NCI-H1436 (cell line): ENCODE measurements at regions not wholly inside any gene's neighbourhood (a gene's known extent, or its start where the extent isn't known, plus 50 kb on each side); places are given as distances from the start of the nearest gene placed in this dataset.

Experiments
- DNase-seq: peaks from one replicate; lab custom pipeline; 2025; lab: John Stamatoyannopoulos, UW

- DNase-seq, result no peak
These were observed 127.6 kb upstream of the MID1 start for GRCh38 chrX:10747975-10748374.

GRCh38 chrX:10749113-10749512 lies 128.7 kb upstream of the MID1 start:
- DNase-seq, result no peak

- no peak for DNase-seq
These were observed 130.2 kb upstream of the MID1 start for GRCh38 chrX:10750581-10750980.

DNA sequence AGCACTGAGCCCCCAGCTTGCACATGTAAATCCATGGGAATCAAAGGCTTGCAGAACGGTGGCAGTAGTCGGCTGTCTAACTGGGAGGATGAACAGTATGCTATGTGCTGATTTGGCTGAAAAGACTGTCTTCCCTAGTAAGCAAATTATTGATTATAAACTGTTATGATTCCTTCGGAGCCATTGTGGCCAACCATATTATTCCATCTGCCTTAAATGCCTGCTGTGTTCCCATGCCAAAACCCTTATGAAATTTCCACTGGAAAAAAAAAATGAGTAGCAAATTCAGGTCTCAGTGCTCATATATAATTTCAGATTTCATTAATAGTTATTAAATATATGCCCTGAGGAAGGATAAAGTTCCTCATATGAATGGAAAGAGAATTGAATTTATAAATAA lies 132.7 kb upstream of the MID1 start:
- no peak for DNase-seq

- DNase-seq, result no peak
These were observed 134.1 kb upstream of the MID1 start for GRCh38 chrX:10754445-10754844.

- DNase-seq, result no peak
These were observed 135.3 kb upstream of the MID1 start for GRCh38 chrX:10755439-10756334.

- DNase-seq, result no peak
These were observed 136.1 kb upstream of the MID1 start for GRCh38 chrX:10756441-10756840.

GRCh38 chrX:10759141-10759799 lies 138.9 kb upstream of the MID1 start:
- DNase-seq, result no peak

DNA sequence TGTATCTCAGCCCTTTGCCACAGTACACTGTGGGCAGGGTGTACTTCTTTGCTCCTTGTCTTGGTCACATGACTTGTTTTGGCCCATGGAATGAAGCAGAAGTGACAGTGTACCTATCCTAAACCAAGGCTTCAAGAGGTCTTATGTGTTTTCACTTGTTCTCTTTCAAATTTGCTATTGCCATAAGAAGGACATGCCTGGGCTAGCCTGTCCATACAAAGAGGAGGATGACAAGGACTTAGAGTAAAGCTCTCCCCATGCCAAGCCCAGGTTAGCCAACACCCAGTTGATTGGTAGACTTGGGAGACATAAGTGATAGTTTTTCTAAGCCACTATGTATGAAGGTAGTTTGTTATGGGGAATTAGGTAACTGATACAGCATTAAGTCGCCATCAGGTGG lies 141.1 kb upstream of the MID1 start:
- DNase-seq, result no peak

DNA sequence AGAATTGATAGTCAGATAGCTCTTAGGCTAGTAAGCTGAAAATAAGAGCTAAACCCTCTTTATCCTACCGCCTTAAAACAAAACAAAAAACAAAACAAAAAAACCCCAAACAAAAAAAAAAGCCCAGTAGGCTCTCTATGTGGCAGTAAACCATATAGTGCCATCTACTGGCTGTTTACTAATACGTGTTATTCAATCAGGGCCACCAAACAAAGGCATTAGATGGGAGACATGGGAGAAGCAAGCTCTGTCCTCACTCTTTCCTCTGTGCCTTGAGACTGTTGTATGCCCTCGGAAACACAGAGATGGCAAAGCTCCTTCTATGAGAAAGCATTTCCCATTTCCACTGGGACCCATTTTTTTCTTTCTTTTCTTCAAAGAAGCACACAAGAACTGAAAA lies 148.8 kb upstream of the MID1 start:
- DNase-seq, result peak; percentile 45

DNA sequence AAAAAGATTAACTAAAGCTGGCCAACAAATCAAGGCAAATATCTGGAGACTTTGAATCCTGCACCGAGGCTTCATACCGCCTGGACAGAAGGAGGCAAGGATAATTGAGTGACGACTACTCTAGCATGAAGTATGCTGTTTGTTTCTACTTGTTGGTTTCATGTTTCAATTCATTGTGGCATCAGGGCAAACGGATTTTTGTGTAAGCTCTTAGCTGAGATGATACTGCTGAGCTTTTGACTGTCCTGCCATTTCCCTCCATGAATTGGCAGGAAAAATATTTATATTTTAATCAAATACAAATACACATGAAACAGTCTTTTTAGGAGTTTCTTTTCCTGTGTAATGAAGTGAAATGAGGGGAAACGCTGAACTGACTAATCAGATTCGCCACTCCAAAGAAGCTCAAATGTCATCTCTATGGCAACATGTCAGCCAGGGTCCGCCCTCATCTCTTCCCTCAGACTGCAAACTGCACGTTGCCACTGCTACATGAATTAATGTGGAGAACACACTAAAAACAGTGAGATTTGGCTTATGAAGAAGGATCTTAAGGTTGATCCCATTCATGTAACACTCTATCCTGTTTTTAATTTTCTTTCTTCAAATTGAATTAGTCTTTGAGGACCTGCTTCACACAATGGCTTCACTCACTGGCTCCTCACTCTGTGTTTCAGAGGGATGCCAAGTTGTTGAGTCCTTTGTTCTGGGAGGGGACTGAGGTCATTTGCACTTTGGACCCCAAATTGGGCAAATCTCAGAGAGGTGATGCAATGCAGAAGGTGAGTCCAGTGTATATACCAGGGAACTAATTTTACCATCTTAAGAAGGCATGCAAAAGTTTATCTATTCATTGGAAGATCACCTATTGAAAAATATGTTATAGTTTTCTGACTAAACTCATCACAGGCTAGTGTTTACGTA lies 149.6 kb upstream of the MID1 start:
- DNase-seq, result peak; percentile 37

GRCh38 chrX:10773318-10773717 lies 152.9 kb upstream of the MID1 start:
- no peak for DNase-seq

DNA sequence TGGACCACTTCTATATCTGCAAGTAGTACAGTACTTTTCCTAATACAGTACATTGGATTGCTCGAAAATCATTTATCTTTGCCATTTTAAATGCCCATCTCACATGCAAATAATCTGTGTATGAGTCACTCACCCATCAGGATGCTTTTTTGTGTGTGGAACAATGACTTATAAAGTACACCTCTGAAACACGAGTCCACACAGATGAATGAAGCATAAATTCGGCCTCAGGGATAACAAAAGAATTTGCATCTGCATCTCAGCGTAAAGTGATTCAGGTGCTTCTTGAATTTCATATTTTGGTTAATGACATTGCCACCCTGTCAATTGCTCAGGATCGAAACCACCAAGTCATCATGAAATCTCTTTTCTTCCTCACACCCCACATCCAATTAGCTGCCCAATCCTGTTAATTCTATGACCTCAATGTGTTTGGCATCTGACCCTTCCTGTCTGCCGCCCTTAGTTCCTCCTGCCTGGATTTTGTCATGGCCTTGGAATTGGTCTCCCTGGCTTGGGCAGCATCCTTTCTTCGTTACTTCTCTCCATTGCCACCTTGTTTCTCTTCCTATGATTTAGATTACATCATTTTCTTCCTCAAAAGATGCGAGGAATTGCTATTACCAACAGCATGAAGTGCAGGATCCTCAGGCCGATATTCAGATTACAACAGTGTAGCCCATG lies 161.6 kb upstream of the MID1 start:
- peak; percentile 23 for DNase-seq

DNA sequence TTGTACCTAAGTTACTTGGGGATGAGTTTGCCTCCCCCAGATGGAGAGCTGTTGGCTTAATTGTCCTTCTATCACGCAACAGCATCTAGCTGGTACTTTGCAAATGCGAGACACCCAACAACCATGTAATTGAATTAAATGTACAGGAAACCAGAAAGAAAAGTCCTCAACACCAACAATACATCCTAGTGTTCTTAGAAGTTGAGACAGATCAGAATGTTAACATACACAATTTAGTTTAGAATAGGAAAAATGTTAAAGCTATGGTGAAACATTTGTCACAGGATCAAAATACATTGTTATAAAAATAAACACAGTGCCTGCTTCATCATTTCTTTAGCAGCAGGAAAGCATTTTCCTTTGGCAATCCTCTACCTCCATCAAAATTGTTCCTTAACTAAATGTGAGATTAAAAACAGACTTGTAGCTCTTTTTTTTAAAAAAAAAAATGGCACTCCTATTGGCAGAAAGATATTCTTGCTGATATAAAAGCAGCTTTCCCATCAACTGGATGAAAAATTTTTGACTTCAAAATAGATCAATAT lies 163.1 kb upstream of the MID1 start:
- DNase-seq, result no peak

DNA sequence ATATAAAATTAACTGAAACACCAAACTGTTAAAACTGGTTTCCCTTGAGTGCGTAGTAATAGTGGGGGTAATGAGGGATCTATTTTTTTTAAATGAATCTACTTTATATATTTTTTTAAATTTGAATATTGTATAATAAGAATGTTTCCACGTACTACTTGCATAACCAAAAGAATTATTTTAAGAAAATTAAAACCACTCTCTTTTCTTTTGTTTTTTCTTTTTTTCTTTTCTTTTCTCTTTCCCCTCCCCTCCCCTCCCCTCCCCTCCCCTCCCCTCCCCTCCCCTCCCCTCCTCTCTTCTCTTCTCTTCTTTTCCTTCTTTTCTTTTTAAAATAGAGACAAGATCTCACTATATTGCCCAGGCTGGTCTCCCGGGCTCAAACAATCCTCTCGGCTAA lies 166.9 kb upstream of the MID1 start:
- no peak for DNase-seq

DNA sequence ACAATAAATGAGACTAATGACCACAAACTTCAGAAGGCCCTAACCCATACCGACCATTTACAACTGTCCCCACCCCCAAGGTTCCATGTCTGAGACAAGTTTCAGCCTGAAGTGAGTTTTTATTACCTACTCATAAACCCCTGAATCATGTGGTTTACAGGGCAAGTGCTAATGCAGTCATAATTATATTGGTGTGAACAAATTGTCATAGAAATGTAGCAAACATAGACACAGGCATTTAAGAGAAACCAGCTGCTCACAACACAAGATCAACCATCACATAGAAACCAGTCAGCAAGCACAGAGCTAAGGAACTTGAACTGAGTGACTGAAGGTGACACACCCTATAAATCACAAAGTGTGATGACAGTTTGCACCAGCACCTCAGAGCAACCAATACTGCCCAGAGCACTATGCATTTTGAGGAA lies 173.8 kb upstream of the MID1 start:
- DNase-seq, result no peak

DNA sequence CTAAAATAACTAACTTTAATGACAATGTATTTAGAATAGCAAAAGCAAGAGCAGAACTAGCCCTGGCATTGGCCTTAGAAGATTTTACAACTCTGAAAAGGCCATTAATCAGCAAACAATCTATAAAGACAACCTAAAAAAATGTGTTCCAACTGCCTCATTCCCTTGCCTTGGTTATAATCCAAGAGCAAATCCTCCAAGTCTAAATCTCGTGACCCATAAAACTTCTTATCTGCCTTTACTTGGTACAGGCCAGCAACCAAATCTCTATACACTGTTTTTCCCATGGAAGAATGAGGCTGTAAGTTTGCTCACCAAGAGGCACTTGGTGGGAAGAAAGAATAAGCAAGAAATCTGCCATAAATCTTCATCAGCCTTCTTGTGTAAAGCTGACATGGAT lies 175.3 kb upstream of the MID1 start:
- DNase-seq, result no peak

DNA sequence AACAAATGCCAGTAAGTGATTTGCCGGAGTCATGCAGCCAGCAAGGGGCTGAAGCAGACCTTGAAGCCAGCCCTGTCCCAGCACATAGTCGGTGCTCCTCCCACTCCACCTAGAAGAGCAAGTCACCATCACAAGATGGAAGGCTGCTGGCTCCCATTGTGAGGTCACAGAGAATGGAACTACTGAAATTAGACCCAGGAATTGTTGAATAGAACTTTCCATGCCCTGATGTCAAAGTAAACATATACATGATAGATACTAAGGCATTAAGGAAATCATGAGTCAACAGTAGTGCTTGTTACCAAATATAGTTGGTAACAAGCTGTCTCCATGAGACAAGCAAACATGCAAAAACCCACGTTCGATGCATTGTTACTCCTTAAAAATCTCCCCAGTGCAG lies 177.1 kb upstream of the MID1 start:
- DNase-seq, result no peak

GRCh38 chrX:10798041-10798440 lies 177.7 kb upstream of the MID1 start:
- DNase-seq, result no peak

GRCh38 chrX:10800796-10801195 lies 180.4 kb upstream of the MID1 start:
- no peak for DNase-seq

- DNase-seq, result no peak
These were observed 190.7 kb upstream of the MID1 start for GRCh38 chrX:10811111-10811510.

DNA sequence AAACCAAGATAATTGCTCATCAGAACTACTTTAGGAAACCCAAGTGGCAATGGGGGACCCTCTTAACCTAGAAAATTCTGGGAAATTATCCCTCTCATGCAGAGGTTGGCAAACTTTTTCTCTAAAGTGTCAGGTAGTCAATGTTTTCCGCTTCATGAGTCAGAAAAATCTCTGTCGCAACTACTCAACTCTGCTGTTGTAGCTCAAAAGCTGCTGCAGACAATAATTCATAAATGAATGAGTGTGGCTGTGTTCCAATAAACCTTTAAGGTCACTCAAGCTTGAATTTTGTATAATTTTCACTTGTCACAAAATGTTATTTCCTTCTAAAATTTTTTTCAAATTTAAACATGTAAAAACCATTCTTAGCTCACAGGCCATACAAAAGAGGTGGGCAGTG lies 193.4 kb upstream of the MID1 start:
- no peak for DNase-seq
